PFSK-1 (cell line): ENCODE measurements at regions not wholly inside any gene's neighbourhood (a gene's known extent, or its start where the extent isn't known, plus 50 kb on each side); places are given as distances from the start of the nearest gene placed in this dataset.

Experiments used
- FOXP2 ChIP-seq: optimal IDR thresholded peaks from 2 replicates; pipeline ENCODE3; 2011; ENCODE audit warnings: borderline replicate concordance, control low read depth, inconsistent platforms; ENCODE audit not compliant: insufficient read depth; ENCODE audit errors: extremely low read length, extremely low read depth
- POLR2AphosphoS5 ChIP-seq: IDR thresholded peaks from 2 replicates; pipeline ENCODE4 v1.6.1; 2012; ENCODE audit warnings: low read depth, mild to moderate bottlenecking, control low read depth, low read length, moderate library complexity
- REST ChIP-seq, 2 experiments: IDR thresholded peaks; 2 replicates each; pipeline versions ENCODE4 v1.6.1 to v1.8.0; 2011 to 2012; ENCODE audit warnings: low read depth in 2 of 2, low read length in 2 of 2, control low read depth in 1 of 2, inconsistent platforms in 1 of 2, mild to moderate bottlenecking in 1 of 2, moderate library complexity in 1 of 2; ENCODE audit not compliant: insufficient read depth in 1 of 2
- SIN3A ChIP-seq: IDR thresholded peaks from 2 replicates; pipeline ENCODE4 v1.6.1; 2012; ENCODE audit warnings: mild to moderate bottlenecking, low read length, moderate library complexity, borderline replicate concordance; ENCODE audit not compliant: insufficient read depth
- TAF1 ChIP-seq: IDR thresholded peaks from 2 replicates; pipeline ENCODE4 v1.6.1; 2012; ENCODE audit warnings: low read length, control low read depth, borderline replicate concordance; ENCODE audit not compliant: insufficient read depth

DNA sequence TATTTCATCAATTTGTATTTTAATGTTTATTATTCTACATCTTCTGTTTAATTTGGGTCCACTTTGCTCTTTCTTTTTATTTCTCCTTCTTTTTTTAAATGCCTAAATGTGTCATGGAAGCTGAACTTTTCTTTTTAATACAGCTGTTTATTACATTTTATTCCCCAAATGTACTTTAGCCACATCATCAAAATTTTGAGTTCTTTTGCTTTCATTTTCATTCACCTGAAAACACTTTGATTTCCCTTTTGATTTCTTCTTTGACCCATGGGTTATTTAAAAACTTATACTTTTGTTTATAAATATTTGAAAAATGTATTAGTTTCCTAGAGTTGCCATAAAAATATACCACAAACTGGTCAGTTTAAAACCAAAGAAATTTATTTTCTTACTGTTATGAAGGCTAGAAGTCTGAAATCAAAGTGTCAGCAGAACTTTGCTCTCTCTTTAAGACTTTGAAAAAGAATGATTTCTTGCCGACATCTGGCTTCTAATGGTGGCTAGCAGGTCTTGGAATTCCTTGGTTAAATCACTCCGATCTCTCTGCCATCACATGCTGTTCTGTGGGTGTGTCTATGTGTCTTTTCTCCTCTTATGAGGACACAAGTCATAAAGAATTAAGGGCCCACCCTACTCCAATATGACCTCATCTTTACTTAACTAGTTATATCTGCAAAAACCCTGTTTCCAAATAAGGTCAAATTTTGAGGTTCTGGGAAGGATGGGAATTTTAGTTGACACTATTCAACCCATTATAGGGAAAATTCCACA lies 225.5 kb downstream of the ANKRD7 start:
- no peak for TF ChIP-seq TAF1
- TF ChIP-seq POLR2AphosphoS5 = no peak
- TF ChIP-seq SIN3A = no peak
- no peak for TF ChIP-seq FOXP2
- no peak for TF ChIP-seq REST (IDR thresholded peaks at IDR 0.05; ENCODE audit: insufficient read depth in 1 of 2, low read depth in 2 of 2, low read length in 2 of 2)
